CD4-positive, alpha-beta memory T cell (primary cell): ENCODE measurements at regions not wholly inside any gene's neighbourhood (a gene's known extent, or its start where the extent isn't known, plus 50 kb on each side); places are given as distances from the start of the nearest gene placed in this dataset.

Experiments used
- CTCF ChIA-PET: fragments of 350-600 bp; sonication (Branson Sonifier 250); formaldehyde crosslinking; loops from one replicate; lab custom pipeline; 2021; ENCODE audit warnings: inconsistent platforms; ENCODE audit not compliant: partially characterized antibody; lab: Charles Lee
- POLR2A ChIA-PET: fragments of 350-600 bp; sonication (Branson Sonifier 250); formaldehyde crosslinking; loops from one replicate; lab custom pipeline; 2021; ENCODE audit not compliant: partially characterized antibody; lab: Charles Lee
- DNase-seq, 5 donors: peaks; one replicate each; pipeline versions ENCODE4 v3.0.0 to v3.0.0-alpha.2; 2020 to 2022; ENCODE audit warnings: mixed read lengths in 1 of 5
- H3K27ac ChIP-seq: one replicate; pipeline ENCODE4 v1.7.0; 2013; ENCODE audit warnings: low read depth, low read length
- H3K27me3 ChIP-seq: 2 replicates; pipeline ENCODE4 v1.7.0; 2013; ENCODE audit warnings: mild to moderate bottlenecking, low read length, moderate library complexity; ENCODE audit not compliant: insufficient read depth
- H3K36me3 ChIP-seq: 2 replicates; pipeline ENCODE4 v1.7.0; 2013; ENCODE audit warnings: mild to moderate bottlenecking, low read length, moderate library complexity; ENCODE audit not compliant: insufficient read depth
- H3K4me1 ChIP-seq: 2 replicates; pipeline ENCODE4 v1.7.0; 2013; ENCODE audit warnings: mild to moderate bottlenecking, low read length, moderate library complexity; ENCODE audit not compliant: insufficient read depth
- H3K4me3 ChIP-seq, 2 donors: one replicate each; pipeline ENCODE4 v1.7.0; 2013; ENCODE audit warnings: low read length in 2 of 2, mild to moderate bottlenecking in 1 of 2
- H3K9me3 ChIP-seq, 2 donors: one replicate each; pipeline ENCODE4 v1.7.0; 2013; ENCODE audit warnings: low read length in 2 of 2, control low read depth in 1 of 2; ENCODE audit not compliant: control insufficient read depth in 1 of 2
- H3K27ac Mint-ChIP-seq, 7 donors: one replicate each; pipeline ENCODE4 v1.8.0; 2020 to 2021; ENCODE audit warnings: mixed read lengths in 7 of 7, mild to moderate bottlenecking in 6 of 7, inconsistent platforms in 3 of 7, moderate library complexity in 3 of 7
- H3K27me3 Mint-ChIP-seq, 2 donors: one replicate each; pipeline ENCODE4 v1.8.0; 2020 to 2021; ENCODE audit warnings: mixed read lengths in 2 of 2
- H3K36me3 Mint-ChIP-seq, 2 donors: one replicate each; pipeline ENCODE4 v1.8.0; 2020 to 2021; ENCODE audit warnings: mixed read lengths in 2 of 2, inconsistent platforms in 1 of 2, mild to moderate bottlenecking in 1 of 2
- H3K4me1 Mint-ChIP-seq, 4 donors: one replicate each; pipeline ENCODE4 v1.8.0; 2020 to 2021; ENCODE audit warnings: mixed read lengths in 4 of 4, mild to moderate bottlenecking in 1 of 4
- H3K4me3 Mint-ChIP-seq, 8 donors: one replicate each; pipeline ENCODE4 v1.8.0; 2020 to 2021; ENCODE audit warnings: mixed read lengths in 8 of 8, mild to moderate bottlenecking in 7 of 8, moderate library complexity in 6 of 8, inconsistent platforms in 3 of 8
- H3K9me3 Mint-ChIP-seq, 8 donors: one replicate each; pipeline ENCODE4 v1.8.0; 2020 to 2021; ENCODE audit warnings: mixed read lengths in 8 of 8, mild to moderate bottlenecking in 5 of 8, inconsistent platforms in 3 of 8, moderate library complexity in 1 of 8
- intact Hi-C: fragments of 100-400 bp; cut with micrococcal nuclease; formaldehyde crosslinking; loops from one replicate; pipeline ENCODE4 v1.15.1; 2023

- POLR2A ChIA-PET = no interaction called here
- H3K36me3 Mint-ChIP-seq = no peaks in the 10 kb centered on the region
- CTCF ChIA-PET = no interaction called here
These were observed 380.0 kb downstream of the ANXA1 start for GRCh38 chr9:73531658-73532057.

GRCh38 chr9:73532985-73533384, 381.3 kb downstream of the ANXA1 start:
- CTCF ChIA-PET = no interaction called here
- no peaks in the 10 kb centered on the region for H3K4me1 ChIP-seq
- POLR2A ChIA-PET = no interaction called here
- no peak overlapping the region for H3K4me3 Mint-ChIP-seq
- no peak overlapping the region for H3K27ac ChIP-seq
- H3K9me3 ChIP-seq = peaks cover 0 to 3% of the 10 kb centered on the region in 2 donors
- H3K36me3 Mint-ChIP-seq = no peaks in the 10 kb centered on the region
- H3K9me3 Mint-ChIP-seq = peaks cover 0 to 6% (median 0%) of the 10 kb centered on the region in 8 donors
- no peak overlapping the region for H3K4me3 ChIP-seq
- intact Hi-C loops = no loop called here
- H3K27ac Mint-ChIP-seq = no peak overlapping the region
- H3K36me3 ChIP-seq = no peaks in the 10 kb centered on the region
- no peak for DNase-seq
- no peaks in the 10 kb centered on the region for H3K4me1 Mint-ChIP-seq
- H3K27me3 ChIP-seq = no peaks in the 10 kb centered on the region
- no peaks in the 10 kb centered on the region for H3K27me3 Mint-ChIP-seq

More at GRCh38 chr9:73531658-73532057, 380.0 kb downstream of the ANXA1 start:
- H3K27ac Mint-ChIP-seq = no peak overlapping the region
- Histone ChIP-seq H3K27me3 (no peaks in the 10 kb centered on the region), H3K9me3 (peaks cover 0 to 3% of the 10 kb centered on the region in 2 donors), H3K36me3 (no peaks in the 10 kb centered on the region), H3K27ac (no peak overlapping the region), H3K4me3 (no peak overlapping the region), H3K4me1 (no peaks in the 10 kb centered on the region)
- intact Hi-C loops = no loop called here
- H3K27me3 Mint-ChIP-seq = no peaks in the 10 kb centered on the region
- H3K4me1 Mint-ChIP-seq = no peaks in the 10 kb centered on the region
- DNase-seq = no peak
- no peak overlapping the region for H3K4me3 Mint-ChIP-seq
- peaks cover 0 to 6% (median 0%) of the 10 kb centered on the region in 8 donors for H3K9me3 Mint-ChIP-seq

GRCh38 chr9:73536403-73536802, 384.7 kb downstream of the ANXA1 start:
- POLR2A ChIA-PET = no interaction called here
- intact Hi-C loops = no loop called here

GRCh38 chr9:73537561-73537960, 385.9 kb downstream of the ANXA1 start:
- ChIA-PET POLR2A (no interaction called here), CTCF (interaction anchor here (1.2 kb wide), 1 partner anchor 31 kb away, joined by 3 read pairs; no protein-coding TSS in a partner anchor)
- intact Hi-C loops = no loop called here
- H3K27ac ChIP-seq = no peak overlapping the region
- no peak overlapping the region for H3K4me3 ChIP-seq
- H3K4me1 Mint-ChIP-seq = no peaks in the 10 kb centered on the region
- H3K9me3 ChIP-seq = peaks cover 0 to 3% of the 10 kb centered on the region in 2 donors
- H3K4me1 ChIP-seq = no peaks in the 10 kb centered on the region
- no peaks in the 10 kb centered on the region for H3K36me3 ChIP-seq
- no peak for DNase-seq
- H3K9me3 Mint-ChIP-seq = peaks cover 0 to 6% (median 0%) of the 10 kb centered on the region in 8 donors
- no peak overlapping the region for H3K27ac Mint-ChIP-seq
- no peaks in the 10 kb centered on the region for H3K27me3 ChIP-seq
- H3K27me3 Mint-ChIP-seq = no peaks in the 10 kb centered on the region
- H3K36me3 Mint-ChIP-seq = no peaks in the 10 kb centered on the region
- H3K4me3 Mint-ChIP-seq = no peak overlapping the region

More at GRCh38 chr9:73536403-73536802, 384.7 kb downstream of the ANXA1 start:
- Histone ChIP-seq H3K27me3 (no peaks in the 10 kb centered on the region), H3K27ac (no peak overlapping the region), H3K4me3 (no peak overlapping the region), H3K9me3 (peaks cover 0 to 3% of the 10 kb centered on the region in 2 donors), H3K4me1 (no peaks in the 10 kb centered on the region), H3K36me3 (no peaks in the 10 kb centered on the region)
- peaks cover 0 to 6% (median 0%) of the 10 kb centered on the region in 8 donors for H3K9me3 Mint-ChIP-seq
- H3K4me1 Mint-ChIP-seq = no peaks in the 10 kb centered on the region
- H3K36me3 Mint-ChIP-seq = no peaks in the 10 kb centered on the region
- no peak for DNase-seq
- no peaks in the 10 kb centered on the region for H3K27me3 Mint-ChIP-seq
- CTCF ChIA-PET = interaction anchor here (1.2 kb wide), 1 partner anchor 29 kb away, joined by 3 read pairs; no protein-coding TSS in a partner anchor
- H3K27ac Mint-ChIP-seq = no peak overlapping the region
- no peak overlapping the region for H3K4me3 Mint-ChIP-seq

GRCh38 chr9:73539881-73540390, 388.3 kb downstream of the ANXA1 start:
- POLR2A ChIA-PET = no interaction called here
- H3K36me3 Mint-ChIP-seq = no peaks in the 10 kb centered on the region

GRCh38 chr9:73541923-73542322, 390.3 kb downstream of the ANXA1 start:
- POLR2A ChIA-PET = no interaction called here
- H3K4me3 ChIP-seq = no peak overlapping the region
- H3K36me3 Mint-ChIP-seq = no peaks in the 10 kb centered on the region

More at GRCh38 chr9:73539881-73540390, 388.3 kb downstream of the ANXA1 start:
- Histone ChIP-seq H3K27ac (no peak overlapping the region), H3K4me3 (no peak overlapping the region), H3K9me3 (peaks cover 0 to 3% of the 10 kb centered on the region in 2 donors), H3K4me1 (no peaks in the 10 kb centered on the region), H3K27me3 (no peaks in the 10 kb centered on the region), H3K36me3 (no peaks in the 10 kb centered on the region)
- peaks cover 0 to 6% (median 0%) of the 10 kb centered on the region in 8 donors for H3K9me3 Mint-ChIP-seq
- intact Hi-C loops = no loop called here
- no peak for DNase-seq
- H3K27ac Mint-ChIP-seq = no peak overlapping the region
- no peaks in the 10 kb centered on the region for H3K4me1 Mint-ChIP-seq
- H3K4me3 Mint-ChIP-seq = no peak overlapping the region
- CTCF ChIA-PET = no interaction called here
- no peaks in the 10 kb centered on the region for H3K27me3 Mint-ChIP-seq

GRCh38 chr9:73543727-73544126, 392.1 kb downstream of the ANXA1 start:
- no peak for DNase-seq
- no peak overlapping the region for H3K27ac ChIP-seq
- no peaks in the 10 kb centered on the region for H3K36me3 Mint-ChIP-seq
- H3K4me1 ChIP-seq = no peaks in the 10 kb centered on the region
- peaks cover 0 to 11% (median 2%) of the 10 kb centered on the region in 8 donors for H3K9me3 Mint-ChIP-seq
- no peak overlapping the region for H3K4me3 Mint-ChIP-seq
- intact Hi-C loops = no loop called here
- no peak overlapping the region for H3K4me3 ChIP-seq
- H3K36me3 ChIP-seq = no peaks in the 10 kb centered on the region
- H3K27me3 Mint-ChIP-seq = no peaks in the 10 kb centered on the region
- H3K9me3 ChIP-seq = no peaks in the 10 kb centered on the region
- ChIA-PET POLR2A (no interaction called here), CTCF (no interaction called here)
- no peak overlapping the region for H3K27ac Mint-ChIP-seq
- H3K27me3 ChIP-seq = no peaks in the 10 kb centered on the region
- H3K4me1 Mint-ChIP-seq = no peaks in the 10 kb centered on the region

More at GRCh38 chr9:73541923-73542322, 390.3 kb downstream of the ANXA1 start:
- Histone ChIP-seq H3K27ac (no peak overlapping the region), H3K9me3 (no peaks in the 10 kb centered on the region), H3K36me3 (no peaks in the 10 kb centered on the region), H3K27me3 (no peaks in the 10 kb centered on the region), H3K4me1 (no peaks in the 10 kb centered on the region)
- Mint-ChIP-seq H3K4me3 (no peak overlapping the region), H3K27ac (no peak overlapping the region), H3K9me3 (peaks cover 0 to 6% (median 2%) of the 10 kb centered on the region in 8 donors), H3K27me3 (no peaks in the 10 kb centered on the region), H3K4me1 (no peaks in the 10 kb centered on the region)
- CTCF ChIA-PET = no interaction called here
- DNase-seq = no peak
- intact Hi-C loops = no loop called here
